Left colon (tissue), 2 donors: ENCODE measurements at regions not wholly inside any gene's neighbourhood (a gene's known extent, or its start where the extent isn't known, plus 50 kb on each side); places are given as distances from the start of the nearest gene placed in this dataset.

ENCODE experiments used
- ATAC-seq: fragments of 200-7000 bp; cut with Tn5 transposase; one replicate; pipeline ENCODE4 v1.9.1; 2020; ENCODE audit warnings: mild to moderate bottlenecking, moderate library complexity
- DNase-seq, 2 donors: peaks; one replicate each; pipeline ENCODE4 v3.0.0-alpha.2; 2020
- intact Hi-C, 2 donors: fragments of 100-400 bp; cut with DNase I in 1 of 2; cut with micrococcal nuclease in 1 of 2; formaldehyde crosslinking; loops; one replicate each; pipeline versions ENCODE4 v1.11.2 to v1.14.0; 2022; cut with DNase I, micrococcal nuclease
- donor health status: DM: no; HTN: no; CAD: no.
- donor health status: DM: yes; HTN: yes; CAD: no.

DNA sequence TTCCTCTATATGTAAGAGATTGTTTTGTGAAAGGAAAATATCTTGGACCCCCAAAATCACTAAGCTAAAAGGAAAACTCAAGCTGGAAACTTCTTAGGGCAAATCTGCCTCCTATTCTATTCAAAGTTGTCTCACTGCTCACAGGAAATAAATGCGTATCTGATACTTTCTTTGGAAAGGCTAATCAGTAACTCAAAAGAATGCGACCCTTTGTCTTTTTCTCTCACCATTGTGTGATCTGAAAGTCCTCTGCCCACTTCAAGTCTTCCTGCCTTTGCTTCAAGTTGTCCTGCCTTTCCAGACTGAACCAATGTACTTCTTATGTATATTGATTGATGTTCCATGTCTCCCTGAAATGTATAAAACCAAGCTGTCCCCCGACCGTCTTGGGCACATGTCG, 157.3 kb downstream of the KIF2B start:
- DNase-seq = no peak
- no peak for ATAC-seq
- intact Hi-C loops = no loop called here

DNA sequence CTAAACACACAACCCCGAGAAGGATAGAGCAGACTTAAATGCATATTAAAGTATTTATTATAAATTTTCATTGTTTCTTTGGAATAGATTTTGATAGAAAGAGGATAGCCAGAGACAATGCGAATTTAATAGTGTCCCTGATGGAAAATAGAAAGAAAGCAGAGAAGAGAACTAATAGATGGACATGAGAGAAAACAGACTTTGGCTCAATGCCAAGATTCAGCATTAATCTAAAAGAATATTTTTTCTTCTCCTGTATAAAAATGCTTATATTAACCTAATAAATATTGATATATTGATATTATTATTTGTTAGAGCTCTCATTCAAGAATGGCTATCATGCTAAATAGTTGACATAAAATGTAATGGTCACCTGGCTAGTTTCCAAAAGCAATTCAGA, 173.4 kb downstream of the KIF2B start:
- intact Hi-C loops = loop anchor here in 1 of 2 donors (10.0 kb wide), 1 partner anchor 61 kb away; no protein-coding TSS in a partner anchor
- ATAC-seq (no peak), DNase-seq (no peak)

GRCh38 chr17:53996890-53997289, 174.2 kb downstream of the KIF2B start:
- ATAC-seq (no peak), DNase-seq (no peak)

GRCh38 chr17:54007855-54008254, 185.1 kb downstream of the KIF2B start:
- ATAC-seq = no peak
- intact Hi-C loops = no loop called here
- no peak for DNase-seq

More at GRCh38 chr17:53996890-53997289, 174.2 kb downstream of the KIF2B start:
- intact Hi-C loops = loop anchor here in 1 of 2 donors (10.0 kb wide), 1 partner anchor 62 kb away; no protein-coding TSS in a partner anchor

DNA sequence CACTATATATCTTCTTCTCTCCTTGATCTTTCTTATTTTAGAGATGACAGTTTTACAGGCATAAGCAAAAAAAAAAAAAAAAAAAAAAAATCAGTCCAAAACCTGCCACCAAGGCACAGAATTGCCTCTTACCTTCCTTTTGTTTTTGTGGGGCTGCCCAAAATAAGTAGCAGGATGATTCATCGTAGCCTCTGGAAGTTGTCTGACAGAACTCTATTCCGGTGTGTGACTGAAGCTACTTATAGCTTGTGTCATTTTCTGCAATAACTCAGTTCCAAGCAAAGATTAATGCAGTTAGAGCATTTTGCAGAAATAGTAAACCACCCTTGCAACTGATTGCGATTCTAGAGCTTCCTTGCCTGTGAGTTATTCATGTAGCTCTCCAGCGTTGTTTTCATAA, 186.8 kb downstream of the KIF2B start:
- DNase-seq = no peak
- intact Hi-C loops = no loop called here
- no peak for ATAC-seq

DNA sequence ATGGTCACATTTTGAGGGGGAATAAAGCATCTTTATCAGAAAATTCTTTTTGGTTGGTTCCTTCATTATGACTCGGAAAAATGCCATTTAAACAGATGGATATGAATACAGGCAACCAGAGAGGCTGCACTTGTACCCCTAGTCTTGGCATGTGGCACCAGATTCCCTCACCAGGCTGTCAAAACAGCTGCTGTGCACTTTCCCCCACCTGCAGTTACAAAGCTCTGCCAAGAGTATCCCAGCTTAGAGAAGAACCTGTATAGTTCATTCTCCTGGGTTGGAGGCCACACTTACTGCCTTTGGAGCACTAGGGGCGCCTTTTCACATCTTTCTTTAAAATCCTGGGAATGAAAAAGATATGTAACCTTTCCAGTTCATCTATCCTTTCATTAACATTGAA, 190.3 kb downstream of the KIF2B start:
- intact Hi-C loops = no loop called here
- DNase-seq (no peak), ATAC-seq (no peak)

- ATAC-seq (no peak), DNase-seq (no peak)
- intact Hi-C loops = no loop called here
These were observed 193.0 kb downstream of the KIF2B start for GRCh38 chr17:54015734-54016133.

DNA sequence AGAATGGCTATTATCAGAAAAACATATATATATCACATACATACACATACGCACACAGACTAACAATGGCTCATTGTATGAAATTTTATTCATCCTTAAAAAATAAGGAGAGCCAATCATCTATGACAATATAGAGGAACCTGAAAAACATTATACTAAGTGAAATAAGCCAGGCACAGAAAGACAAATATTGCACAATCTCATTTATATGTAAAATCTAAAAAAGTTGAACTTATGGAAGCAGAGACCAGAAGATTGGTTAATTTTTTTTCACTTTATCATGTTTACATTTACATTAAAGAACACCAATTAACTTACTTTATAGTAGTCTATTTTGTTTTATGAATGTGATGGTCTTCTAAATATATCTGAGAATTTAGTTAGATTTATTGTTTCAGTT, 198.7 kb downstream of the KIF2B start:
- intact Hi-C loops = no loop called here
- DNase-seq (no peak), ATAC-seq (no peak)

GRCh38 chr17:54028986-54029580, 206.4 kb downstream of the KIF2B start:
- no peak for DNase-seq
- intact Hi-C loops = no loop called here

DNA sequence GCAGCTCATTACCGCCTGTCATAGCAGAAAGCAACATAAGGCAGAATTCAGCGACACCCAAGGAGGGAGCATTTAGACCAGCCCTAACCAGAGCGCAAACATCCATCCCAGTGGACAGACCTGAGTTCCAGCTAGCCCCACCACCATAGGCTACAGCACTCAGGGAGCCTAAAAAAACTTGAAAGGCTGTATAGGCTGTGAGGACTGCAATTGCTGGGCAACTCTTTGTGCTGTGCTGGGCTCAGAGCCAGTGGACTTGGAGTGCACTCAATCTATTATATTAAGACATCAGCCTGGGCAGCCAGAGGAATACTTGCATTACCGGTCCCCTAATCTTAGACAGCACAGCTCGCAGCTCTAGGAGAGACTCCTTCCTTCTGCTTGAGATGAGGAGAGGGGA, 207.3 kb downstream of the KIF2B start:
- ATAC-seq (no peak), DNase-seq (no peak)
- intact Hi-C loops = no loop called here

More at GRCh38 chr17:54028986-54029580, 206.4 kb downstream of the KIF2B start:
- ATAC-seq = no peak

GRCh38 chr17:54046570-54046969, 223.8 kb downstream of the KIF2B start:
- no peak for ATAC-seq
- intact Hi-C loops = no loop called here
- no peak for DNase-seq

- DNase-seq (no peak), ATAC-seq (no peak)
- intact Hi-C loops = no loop called here
These were observed 240.9 kb downstream of the KIF2B start for GRCh38 chr17:54063639-54064038.

DNA sequence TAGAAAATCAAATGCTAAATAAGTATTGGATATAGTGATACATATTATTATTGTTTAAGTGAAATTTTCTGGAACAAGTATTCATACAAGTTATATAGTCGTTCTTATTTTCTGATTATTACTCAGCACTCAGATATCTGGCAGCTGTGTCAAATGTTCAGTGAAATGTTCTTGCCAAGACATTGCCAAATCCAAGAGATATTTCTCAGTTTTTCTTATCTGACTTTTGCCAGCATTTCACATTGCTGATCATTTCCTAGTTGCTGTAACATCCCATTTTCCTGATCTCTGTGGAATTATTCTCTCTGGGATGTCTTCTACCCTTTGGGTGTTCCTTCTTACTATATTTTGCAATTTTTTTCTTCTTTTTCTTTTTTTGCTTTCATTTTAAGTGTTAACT, 262.3 kb downstream of the KIF2B start:
- no peak for ATAC-seq
- no peak for DNase-seq
- intact Hi-C loops = no loop called here

DNA sequence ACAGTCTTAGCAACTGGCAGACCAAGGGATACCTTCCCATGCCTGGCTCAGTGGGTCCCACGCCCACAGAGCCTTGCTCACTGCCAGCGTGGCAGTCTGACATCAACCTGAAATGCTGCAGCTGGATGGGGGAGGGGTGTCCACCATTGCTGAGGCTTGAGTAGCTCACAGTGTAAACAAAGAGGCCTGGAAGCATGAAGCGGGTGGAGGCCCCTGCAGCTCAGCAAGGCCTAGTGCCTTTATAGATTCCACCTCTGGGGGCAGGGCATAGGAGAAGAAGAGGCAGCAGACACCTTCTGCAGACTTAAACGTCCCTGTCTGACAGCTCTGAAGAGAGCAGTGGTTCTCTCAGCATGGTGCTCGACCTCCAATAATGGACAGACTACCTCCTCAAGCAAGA, 263.2 kb downstream of the KIF2B start:
- ATAC-seq (no peak), DNase-seq (no peak)
- intact Hi-C loops = no loop called here

DNA sequence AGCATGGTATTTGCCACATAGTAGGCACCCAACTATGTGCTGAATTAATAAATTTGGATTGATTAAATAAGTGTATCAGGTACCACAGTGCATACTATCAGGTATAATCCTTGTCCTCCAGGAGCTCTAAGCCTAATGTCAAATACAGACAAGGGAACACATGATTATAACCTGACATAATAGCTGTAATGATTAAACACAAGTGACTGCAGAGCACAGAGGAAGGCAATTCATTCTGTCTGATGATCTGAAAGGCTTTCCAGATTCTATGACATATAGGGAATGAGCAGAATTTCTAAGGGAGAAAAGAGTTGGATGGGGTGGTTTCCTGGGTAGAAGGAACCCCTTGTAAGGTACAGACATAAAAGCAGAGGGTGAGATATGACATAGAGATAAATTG, 273.5 kb downstream of the KIF2B start:
- ATAC-seq (no peak), DNase-seq (no peak)
- intact Hi-C loops = no loop called here

DNA sequence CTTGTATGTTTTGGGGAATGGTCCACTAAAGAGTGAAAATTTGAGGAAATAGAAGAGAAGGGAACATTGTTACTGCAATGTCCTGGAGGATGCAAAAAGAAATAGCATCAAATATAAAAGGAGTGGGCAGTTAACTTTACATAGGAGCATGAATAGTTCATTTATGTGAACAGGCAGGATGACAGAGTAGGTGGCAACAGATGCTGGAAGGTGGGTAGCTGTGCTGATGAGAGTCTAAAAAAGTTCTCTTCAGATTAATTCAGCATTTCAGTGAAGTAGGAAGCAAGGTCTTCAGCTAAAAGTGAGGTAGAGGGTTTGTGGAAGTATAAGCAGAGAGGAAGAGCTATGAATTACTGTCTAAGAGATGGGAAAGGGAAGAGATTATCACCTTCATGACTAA, 276.5 kb downstream of the KIF2B start:
- ATAC-seq (no peak), DNase-seq (no peak)
- intact Hi-C loops = no loop called here

- ATAC-seq = no peak
- intact Hi-C loops = no loop called here
- no peak for DNase-seq
These were observed 279.5 kb downstream of the KIF2B start for GRCh38 chr17:54102246-54102645.

GRCh38 chr17:54111576-54111975, 288.8 kb downstream of the KIF2B start:
- intact Hi-C loops = no loop called here
- no peak for DNase-seq

DNA sequence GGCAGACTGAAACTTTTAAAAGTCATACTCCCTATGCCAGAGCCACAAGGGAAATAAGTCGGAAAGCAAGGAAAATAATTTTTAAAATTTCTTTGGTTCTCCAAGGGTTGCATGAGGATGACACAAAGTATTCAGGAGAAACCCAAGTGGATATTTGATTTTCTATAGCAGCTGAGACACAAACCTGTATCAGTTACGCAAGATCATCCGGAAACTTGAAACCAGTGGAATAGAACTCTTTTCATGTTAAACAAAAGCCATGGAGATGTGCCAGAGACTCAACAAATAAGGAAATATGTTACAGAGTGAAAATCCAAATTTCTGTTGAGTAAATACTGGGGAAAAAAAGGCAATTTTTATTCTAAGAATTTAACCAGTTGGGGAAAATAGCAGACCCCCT, 294.7 kb downstream of the KIF2B start:
- DNase-seq (no peak), ATAC-seq (no peak)
- intact Hi-C loops = no loop called here

More at GRCh38 chr17:54111576-54111975, 288.8 kb downstream of the KIF2B start:
- no peak for ATAC-seq

- intact Hi-C loops = no loop called here
- DNase-seq (no peak), ATAC-seq (no peak)
These were observed 301.7 kb downstream of the KIF2B start for GRCh38 chr17:54124456-54124855.

DNA sequence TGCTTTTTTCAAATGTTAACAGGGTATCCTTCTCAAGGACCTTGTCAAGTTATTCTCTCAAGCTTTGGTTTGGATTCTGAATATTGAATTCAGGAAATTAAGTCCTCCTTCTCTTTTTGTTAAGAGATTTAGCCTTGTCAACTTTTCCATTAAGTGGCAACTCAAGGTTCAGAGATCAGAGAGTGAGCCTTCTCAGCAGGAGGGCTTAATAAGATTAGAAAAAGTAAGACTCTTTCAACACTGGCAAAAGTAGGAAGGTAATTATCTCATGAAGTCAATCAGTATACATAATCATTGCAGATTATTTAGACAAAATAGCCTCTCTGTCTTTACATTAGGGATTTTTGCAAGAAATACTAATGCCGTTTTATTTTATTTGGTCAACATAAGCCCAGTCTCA, 330.7 kb downstream of the KIF2B start:
- ATAC-seq (no peak), DNase-seq (no peak)
- intact Hi-C loops = no loop called here
